ENCODE measurements at regions not wholly inside any gene's neighbourhood (a gene's known extent, or its start where the extent isn't known, plus 50 kb on each side); places are given as distances from the start of the nearest gene placed in this dataset.
"Not testable (repeated sequence)": the region's sequence is repeated elsewhere in the genome, so short reads cannot be mapped to it uniquely, and the experiment has no call there.

- no peak for DNase-seq
- intact Hi-C loops (cut with DNase I) = no loop called here
Measured at GRCh38 chr3:107464037-107464436, 58.7 kb upstream of the BBX start.

DNA sequence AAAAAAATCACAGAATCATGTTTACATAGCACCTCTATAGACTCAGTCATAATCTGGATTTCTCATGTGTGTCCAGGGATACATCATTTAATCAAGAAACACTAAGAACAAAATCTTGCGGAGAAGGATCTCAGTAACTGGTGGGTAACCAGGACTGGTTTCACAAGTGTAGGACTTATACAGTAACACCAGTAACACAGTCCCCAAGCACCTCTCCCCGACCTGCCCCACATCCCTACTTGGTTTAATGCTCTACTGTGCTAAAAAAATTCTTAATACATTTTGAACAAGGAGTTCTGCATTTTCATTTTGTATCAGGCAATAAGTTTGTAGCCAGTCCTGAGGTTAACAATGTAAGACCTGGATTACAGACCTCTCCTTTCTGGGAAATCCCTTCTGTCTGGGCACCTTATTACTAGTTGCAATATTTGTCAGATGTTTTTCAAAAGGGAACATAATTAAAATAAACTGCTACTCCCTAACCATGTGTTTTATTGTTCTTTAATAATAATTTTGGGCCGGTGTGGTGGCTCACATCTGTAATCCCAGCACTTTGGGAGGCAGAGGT is 57.6 kb upstream of the BBX start:
- intact Hi-C loops (cut with DNase I) = no loop called here
- no peak for DNase-seq

- intact Hi-C loops (cut with DNase I) = no loop called here
- no peak for DNase-seq
Measured at GRCh38 chr3:107468782-107469181, 54.0 kb upstream of the BBX start.

- DNase-seq; intact Hi-C loops (cut with DNase I): not testable (repeated sequence)
Measured at GRCh38 chr3:107470496-107470895, 52.3 kb upstream of the BBX start.

Measured in posterior cingulate gyrus (tissue), 11 donors.